GM18858 (cell line): ENCODE measurements at regions not wholly inside any gene's neighbourhood (a gene's known extent, or its start where the extent isn't known, plus 50 kb on each side); places are given as distances from the start of the nearest gene placed in this dataset.

ENCODE experiments used
- ATAC-seq: cut with Tn5 transposase; IDR thresholded peaks from one replicate; pipeline ENCODE4 v1.9.1; 2021; ENCODE audit not compliant: unreplicated experiment

DNA sequence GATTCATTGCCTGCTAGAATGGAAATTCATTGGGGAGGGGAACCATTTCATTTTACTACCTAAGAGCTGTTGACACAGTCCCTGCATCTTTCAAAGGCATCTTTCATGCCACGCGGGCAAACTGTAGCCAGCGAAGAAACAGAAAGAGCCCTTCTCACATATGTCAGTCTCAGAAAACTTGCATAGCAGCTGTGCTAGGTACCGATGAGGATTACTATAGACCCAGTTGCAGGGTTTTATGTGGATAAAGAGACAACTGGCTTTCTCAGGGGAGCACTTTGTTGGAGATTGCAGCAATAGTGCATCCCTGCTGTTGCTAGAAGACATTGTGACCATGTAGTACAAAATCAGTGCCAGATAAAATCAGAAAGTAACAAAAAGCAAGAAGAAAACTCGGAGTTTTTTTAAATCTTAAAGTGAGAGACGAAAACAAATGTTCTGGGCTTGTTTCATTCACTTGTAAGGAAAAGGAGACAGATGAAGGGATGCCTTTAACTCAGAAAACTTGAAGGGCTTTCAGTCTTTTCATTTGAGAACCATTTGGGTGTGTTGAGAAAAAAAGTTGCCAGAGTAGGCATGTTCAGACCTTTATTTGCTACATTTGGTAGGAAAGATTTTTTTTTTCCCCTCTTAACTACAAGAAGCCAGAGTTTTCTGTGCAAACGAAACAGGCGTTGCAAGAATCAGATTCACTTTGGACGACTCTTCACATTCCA lies 804.1 kb downstream of the USP25 start:
- no peak for ATAC-seq

DNA sequence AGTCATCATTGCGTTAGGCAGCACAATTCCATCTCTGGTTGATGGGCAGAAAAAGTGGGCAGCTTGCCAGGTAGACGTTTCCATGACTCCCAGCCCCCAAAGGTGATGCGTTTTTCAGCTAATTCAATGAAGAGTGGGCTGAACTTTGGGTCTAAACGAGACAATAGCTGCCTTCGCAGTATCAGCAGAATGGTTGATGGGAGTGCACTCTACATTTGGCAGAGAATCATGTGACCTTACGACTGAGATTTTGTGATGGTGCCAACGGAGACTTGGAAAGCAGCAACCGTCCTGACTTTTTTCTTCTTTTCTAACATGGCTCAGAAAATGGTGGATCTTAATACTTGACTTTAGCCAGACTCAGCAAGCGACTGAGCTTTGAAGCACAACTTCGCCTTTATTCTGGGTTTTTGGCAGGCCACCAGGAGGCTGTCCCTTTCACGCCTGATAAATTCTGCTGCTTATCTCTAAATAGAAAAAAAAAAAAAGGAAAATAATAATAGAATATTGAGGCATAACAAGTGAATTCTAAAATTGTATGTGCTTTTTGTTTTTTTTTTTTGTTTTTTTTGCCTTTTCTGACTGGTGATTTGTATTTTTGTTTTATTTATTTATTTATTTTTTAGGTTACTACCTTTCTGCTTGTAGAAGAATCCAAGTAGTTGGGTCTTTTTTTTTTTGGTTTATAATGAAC lies 804.8 kb downstream of the USP25 start:
- no peak for ATAC-seq

- ATAC-seq: no peak
These were observed 805.3 kb downstream of the USP25 start for GRCh38 chr21:16535102-16535422.

DNA sequence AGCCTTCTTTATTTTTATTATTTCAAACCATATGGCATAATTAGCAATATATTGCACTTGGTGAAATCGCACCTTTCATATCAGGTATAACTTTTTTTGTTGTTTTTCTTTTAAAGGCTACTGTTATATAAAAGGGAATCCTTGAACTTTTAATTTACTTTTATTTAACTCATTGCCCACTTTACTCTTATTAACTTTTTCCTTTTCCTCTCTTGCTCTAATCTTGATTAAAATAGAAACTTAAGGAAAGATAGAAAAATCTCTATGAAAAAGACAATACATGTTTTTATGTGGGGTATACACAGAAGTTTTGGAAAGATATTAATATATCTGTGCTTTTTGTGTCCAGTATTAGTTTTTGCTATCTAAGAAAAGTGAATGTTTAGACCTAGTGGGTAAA lies 805.8 kb downstream of the USP25 start:
- no peak for ATAC-seq

- ATAC-seq: no peak
These were observed 806.4 kb downstream of the USP25 start for GRCh38 chr21:16536140-16536539.

DNA sequence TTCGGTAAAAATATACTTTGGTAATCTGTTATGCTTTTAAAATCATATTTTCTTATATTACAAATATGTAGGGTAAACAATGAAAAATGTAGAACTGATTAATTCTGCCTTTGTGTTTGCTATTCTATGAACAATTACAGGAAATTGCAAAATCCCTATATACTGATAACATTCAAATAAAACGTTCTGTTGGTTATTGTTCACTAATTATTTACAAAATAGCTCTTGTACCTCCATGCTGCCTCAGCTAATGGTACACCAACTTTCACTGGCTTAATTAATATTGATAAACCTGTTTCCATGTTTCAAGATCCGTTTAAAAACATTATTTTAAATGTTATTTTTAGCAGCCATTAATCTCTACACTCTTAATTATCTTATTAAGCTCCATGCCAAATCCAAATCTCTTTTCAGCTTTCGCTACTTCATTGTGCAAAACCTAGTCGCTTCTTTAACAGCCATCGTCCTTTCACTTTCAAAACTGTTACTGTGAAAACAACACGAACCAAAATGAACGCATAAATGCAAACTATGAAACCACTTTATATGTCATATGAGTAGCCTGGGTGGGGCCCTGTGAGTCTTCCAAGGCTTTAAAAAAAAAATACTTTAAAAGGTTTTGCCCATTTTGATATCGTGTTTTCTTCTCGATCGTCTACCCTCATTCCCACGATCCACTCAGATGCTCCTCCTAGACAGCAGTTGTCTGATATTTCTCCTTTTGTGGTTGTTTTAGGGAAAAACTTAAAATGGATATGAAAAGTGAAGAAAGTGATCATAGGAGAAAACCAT lies 807.1 kb downstream of the USP25 start:
- ATAC-seq: no peak

DNA sequence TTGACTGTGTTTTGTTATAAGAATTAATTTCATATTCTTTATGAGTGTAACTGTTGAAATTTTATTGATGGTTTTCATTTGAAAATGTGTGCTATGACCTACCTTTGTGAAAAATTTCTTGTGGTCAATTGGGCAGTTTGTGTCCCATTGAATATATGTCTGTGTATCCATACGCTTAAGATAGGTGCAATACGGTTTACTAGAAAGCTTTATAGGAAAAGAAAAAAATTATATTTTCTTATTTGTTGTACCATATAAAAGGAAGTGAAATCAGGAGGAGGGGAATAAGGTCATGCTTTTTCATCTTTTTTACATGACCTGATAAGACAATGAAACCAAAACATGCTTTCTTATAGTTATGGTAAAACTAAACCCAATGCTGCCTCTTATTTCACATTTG lies 807.7 kb downstream of the USP25 start:
- ATAC-seq: no peak

DNA sequence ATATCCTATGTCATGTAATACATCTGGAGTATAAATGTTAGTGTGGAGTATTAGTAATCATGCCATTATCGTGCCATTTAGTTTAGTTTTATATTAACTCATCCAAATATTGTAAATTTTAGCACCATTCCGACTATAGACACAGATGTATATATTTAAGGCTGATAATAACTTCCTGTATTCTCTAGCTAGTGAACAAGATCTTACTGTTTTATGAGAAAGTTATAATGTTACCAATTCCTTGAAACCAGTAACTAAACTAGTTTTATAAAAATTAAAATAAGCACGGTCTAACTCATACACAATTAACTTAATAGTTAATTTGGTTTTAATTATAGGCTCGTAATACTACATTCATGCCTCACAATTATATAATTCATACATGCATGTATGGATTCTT lies 808.6 kb downstream of the USP25 start:
- ATAC-seq: no peak

- no peak for ATAC-seq
These were observed 809.2 kb downstream of the USP25 start for GRCh38 chr21:16538936-16539440.

DNA sequence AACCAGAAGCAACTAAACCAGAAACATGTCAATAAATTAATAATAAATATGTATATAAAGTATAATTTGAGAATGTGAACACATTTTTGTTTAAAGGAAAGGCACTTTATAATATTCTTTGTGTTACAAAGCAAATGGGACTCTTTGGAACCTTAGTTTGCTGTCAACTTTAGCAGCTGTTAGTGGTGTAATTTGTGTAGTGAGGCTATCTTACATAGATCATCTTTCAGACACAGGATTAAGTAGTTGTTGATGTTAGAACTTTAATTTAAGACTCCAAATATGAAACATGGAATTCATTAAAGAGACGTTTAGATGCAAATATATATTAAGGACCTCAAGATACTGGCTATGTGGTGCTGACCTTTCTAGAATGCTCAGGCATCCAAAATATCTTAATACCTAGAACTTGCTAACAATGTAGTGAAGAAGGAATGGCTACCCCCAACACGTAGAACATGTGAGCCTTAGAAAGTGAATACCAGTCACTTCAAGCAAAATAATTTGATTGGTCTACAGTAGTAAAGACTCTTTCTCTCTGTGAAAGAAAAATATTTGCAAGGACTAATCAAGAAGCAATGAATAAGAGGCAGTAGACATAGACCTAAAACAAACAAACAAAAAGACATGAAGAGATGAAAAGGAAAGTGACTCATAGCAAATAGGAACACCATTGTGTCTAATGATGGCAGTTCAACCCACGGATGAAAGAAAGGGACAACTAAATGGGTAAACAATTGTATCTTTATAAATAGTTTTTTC lies 811.4 kb downstream of the USP25 start:
- no peak for ATAC-seq

DNA sequence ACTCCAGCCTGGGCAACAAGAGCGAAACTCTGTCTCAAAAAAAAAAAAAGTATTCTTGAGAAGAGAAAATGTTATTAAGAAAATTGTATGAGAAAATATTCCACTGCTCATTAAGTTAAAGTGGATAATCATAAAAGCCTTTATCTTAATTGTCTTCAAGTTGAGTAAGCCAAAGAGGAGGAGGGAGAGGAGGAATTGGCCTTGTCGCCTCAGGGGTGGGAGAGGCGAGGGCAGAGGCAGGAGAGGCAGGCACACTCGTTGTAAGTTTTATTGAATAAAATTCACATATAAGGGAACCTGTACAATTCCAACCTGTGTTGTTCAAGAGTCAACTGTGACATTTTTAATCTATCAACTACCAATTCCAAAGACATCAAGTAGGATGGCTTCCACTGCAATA lies 820.3 kb downstream of the USP25 start:
- ATAC-seq: no peak

- ATAC-seq: no peak
These were observed 821.3 kb downstream of the USP25 start for GRCh38 chr21:16550917-16551741.

GRCh38 chr21:16552880-16553279 lies 823.1 kb downstream of the USP25 start:
- ATAC-seq: no peak

GRCh38 chr21:16554503-16554902 lies 824.7 kb downstream of the USP25 start:
- ATAC-seq: no peak

DNA sequence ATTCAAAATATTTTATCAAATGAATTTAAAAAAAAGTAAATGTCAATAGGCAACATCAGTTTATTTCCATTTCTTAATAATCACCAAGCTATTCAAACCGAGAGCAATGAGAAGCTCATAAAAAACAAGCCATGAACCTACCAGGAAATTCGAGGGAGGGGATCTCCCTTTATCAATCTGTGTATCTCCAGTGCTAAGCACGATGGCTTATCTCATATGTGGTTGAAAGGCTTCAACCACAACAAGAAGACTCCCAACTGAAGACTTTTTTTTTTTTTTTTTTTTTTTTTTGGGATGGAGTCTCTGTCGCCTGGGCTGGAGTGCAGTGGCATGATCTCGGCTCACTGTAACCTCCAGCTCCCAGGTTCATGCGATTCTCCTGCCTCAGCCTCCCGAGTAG lies 833.3 kb downstream of the USP25 start:
- ATAC-seq: no peak

DNA sequence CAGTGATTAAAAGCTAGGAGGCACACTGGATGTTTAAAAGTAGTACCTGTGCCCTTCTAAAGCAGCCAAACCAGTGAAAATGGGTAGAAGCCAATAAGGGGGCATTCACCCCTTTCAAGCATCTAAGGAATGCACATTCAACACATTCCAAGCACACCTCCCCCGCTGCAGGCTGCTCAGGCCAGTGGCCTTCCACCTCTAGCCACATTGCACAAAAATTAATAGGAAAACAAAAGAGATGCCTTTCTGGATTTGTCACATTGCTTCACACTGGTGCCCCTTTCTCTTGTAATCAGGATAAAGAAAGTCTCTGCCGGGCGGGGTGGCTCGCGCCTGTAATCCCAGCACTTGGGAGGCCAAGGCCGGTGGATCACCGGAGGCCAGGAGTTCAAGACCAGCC lies 834.0 kb downstream of the USP25 start:
- ATAC-seq: no peak

- ATAC-seq: no peak
These were observed 838.5 kb downstream of the USP25 start for GRCh38 chr21:16568244-16568643.

- no peak for ATAC-seq
These were observed 838.9 kb downstream of the USP25 start for GRCh38 chr21:16568661-16569060.

DNA sequence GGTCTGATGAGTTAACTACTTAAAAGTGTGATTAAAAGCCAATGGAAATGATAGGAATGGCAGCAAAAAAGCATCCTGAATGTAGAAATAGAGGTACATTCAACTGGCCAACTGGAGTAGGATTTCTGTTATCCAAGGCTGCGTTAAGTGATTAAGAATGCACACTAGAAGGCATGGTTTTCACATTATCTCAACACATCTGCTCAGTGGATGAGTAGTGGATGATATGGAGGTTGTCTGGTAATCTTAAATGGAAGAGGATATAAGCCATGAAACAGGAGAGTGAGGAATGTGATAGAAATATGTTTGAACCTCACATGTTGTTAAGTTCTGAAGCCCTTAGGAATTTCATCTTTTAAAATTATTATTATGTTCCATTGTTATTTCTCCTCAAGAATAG lies 839.9 kb downstream of the USP25 start:
- ATAC-seq: no peak

DNA sequence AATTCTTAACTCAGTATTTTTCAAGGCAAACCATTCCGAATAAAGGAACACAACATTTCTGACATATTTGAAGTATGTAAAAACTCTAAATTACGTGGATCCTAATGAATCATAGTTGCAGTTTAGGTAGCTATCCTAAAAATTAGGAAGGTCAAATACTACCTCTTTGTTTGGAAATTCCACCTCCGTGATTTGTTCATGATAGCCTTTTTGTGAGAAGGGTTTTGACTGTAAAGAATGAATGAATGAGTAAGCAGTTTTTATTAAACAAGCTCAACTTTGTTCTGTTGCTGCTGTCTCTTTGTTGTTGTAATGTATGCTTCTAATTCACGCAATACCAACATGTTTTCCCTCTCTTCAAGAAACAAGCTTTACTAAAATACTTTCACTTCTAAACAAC lies 840.4 kb downstream of the USP25 start:
- ATAC-seq: no peak
